GM23248 (cell line): ENCODE measurements at regions not wholly inside any gene's neighbourhood (a gene's known extent, or its start where the extent isn't known, plus 50 kb on each side); places are given as distances from the start of the nearest gene placed in this dataset.

Experiments used
- EZH2 ChIP-seq: fragments of 200-600 bp; sonication (generic); IDR thresholded peaks from 2 replicates; pipeline ENCODE4 v1.6.1; 2018; ENCODE audit warnings: antibody characterized with exemption, mild to moderate bottlenecking; ENCODE audit not compliant: insufficient read depth, poor library complexity, severe bottlenecking
- EZH2phosphoT487 ChIP-seq: fragments of 200-600 bp; sonication (generic); IDR thresholded peaks from 2 replicates; pipeline ENCODE4 v1.6.1; 2018; ENCODE audit warnings: antibody characterized with exemption, moderate library complexity, mild to moderate bottlenecking, low read depth; ENCODE audit not compliant: insufficient read depth

GRCh38 chr1:60470246-60470645 lies 396.7 kb upstream of the C1orf87 start:
- TF ChIP-seq EZH2 = no peak
- no peak for TF ChIP-seq EZH2phosphoT487
